Spinal cord (tissue), 9 donors: ENCODE measurements at regions not wholly inside any gene's neighbourhood (a gene's known extent, or its start where the extent isn't known, plus 50 kb on each side); places are given as distances from the start of the nearest gene placed in this dataset.
A peak's percentile ranks its signal among the peaks of the same experiment; 100 is the strongest.

Experiments used
- DNase-seq, 6 donors: peaks; one replicate each; pipeline versions ENCODE4 v3.0.0 to v3.0.0-alpha.2; 2013 to 2015; ENCODE audit warnings: low spot score in 6 of 6, low read depth in 4 of 6
- H3K27ac ChIP-seq: one replicate; pipeline ENCODE4 v1.5.1; 2013; ENCODE audit warnings: low read depth, low read length, control low read depth
- H3K27me3 ChIP-seq: one replicate; pipeline ENCODE4 v1.6.1; 2013; ENCODE audit warnings: low read length; ENCODE audit not compliant: control insufficient read depth, insufficient read depth
- H3K36me3 ChIP-seq: one replicate; pipeline ENCODE4 v1.6.1; 2013; ENCODE audit warnings: low read length; ENCODE audit not compliant: control insufficient read depth, insufficient read depth
- H3K4me1 ChIP-seq: one replicate; pipeline ENCODE4 v1.6.1; 2013; ENCODE audit warnings: low read length; ENCODE audit not compliant: control insufficient read depth, insufficient read depth
- H3K4me3 ChIP-seq: one replicate; pipeline ENCODE4 v1.5.1; 2013; ENCODE audit warnings: low read depth, low read length, control low read depth
- H3K9me3 ChIP-seq: one replicate; pipeline ENCODE4 v1.6.1; 2013; ENCODE audit warnings: low read length; ENCODE audit not compliant: control insufficient read depth, insufficient read depth
- WGBS: methylation state at CpG from one replicate; pipeline ENCODE4 v1.1.5; 2013; ENCODE audit warnings: missing lambda C conversion rate; ENCODE audit not compliant: insufficient coverage; 5-methylcytosine and 5-hydroxymethylcytosine counted together
- donor health status: healthy.

DNA sequence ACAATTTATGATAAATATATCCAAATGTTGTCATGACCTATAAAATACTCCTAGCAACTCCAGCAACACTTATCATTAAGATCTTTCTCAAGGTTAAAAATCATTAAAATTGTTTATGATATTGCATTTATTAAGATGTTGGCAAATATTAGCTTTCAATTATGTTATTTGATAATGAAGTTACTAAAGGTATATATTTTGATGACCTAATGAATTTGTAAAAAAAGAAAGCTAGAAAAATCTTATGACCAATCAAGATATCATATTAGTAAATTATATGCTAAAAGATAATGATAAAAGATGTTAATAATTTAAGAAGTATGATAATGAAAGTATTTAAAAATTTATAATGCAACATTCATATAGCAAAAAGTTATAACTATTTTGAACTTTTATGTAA lies 66.3 kb upstream of the RAB18 start:
- no peaks in the 10 kb centered on the region for H3K4me1 ChIP-seq
- no peaks in the 10 kb centered on the region for H3K9me3 ChIP-seq
- no peaks in the 10 kb centered on the region for H3K27me3 ChIP-seq
- DNase-seq: no peak
- no peak overlapping the region for H3K4me3 ChIP-seq
- no peak overlapping the region for H3K27ac ChIP-seq
- no peaks in the 10 kb centered on the region for H3K36me3 ChIP-seq

DNA sequence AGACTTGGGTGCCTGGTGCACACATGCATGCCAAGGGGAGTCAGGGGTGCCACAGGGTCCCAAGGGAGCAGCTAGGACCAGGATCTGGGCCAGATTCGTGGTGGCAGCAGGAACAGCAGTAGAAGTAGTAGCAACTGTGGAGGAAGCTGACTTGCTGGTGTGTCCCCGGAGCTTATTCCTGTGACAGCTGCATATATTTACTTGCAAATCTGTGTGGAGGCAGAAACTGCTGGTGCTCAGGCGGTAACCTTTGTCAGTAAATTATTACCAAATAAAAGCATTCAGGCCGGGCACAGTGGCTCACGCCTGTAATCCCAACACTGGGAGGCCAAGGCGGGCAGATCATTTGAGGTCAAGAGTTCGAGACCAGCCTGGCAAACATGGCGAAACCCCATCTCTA lies 67.4 kb upstream of the RAB18 start:
- Histone ChIP-seq H3K9me3 (no peaks in the 10 kb centered on the region), H3K4me1 (no peaks in the 10 kb centered on the region), H3K27me3 (no peaks in the 10 kb centered on the region), H3K27ac (no peak overlapping the region), H3K4me3 (no peak overlapping the region), H3K36me3 (no peaks in the 10 kb centered on the region)
- DNase-seq: no peak
- 65% methylated on average over 8 of the region's 8 CpGs for WGBS

DNA sequence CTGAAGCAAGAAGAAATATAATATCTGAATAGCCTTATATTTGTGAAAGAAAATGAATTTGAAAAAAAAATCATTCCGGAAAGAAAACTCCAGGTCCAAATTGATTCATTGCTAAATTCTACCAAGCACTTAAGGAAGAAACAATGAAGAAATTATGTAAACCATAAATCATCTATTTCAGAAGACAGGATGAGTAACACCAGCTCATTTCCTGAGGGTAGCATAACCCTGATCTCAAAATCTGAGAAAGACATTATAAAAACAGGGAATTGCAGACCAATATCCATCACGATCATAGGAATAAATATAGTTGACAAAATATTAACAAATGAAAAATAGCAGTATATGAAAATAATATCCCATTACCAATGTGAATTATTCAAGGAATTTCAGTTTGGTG lies 70.1 kb upstream of the RAB18 start:
- Histone ChIP-seq H3K27me3 (no peaks in the 10 kb centered on the region), H3K4me1 (no peaks in the 10 kb centered on the region), H3K4me3 (no peak overlapping the region), H3K27ac (no peak overlapping the region), H3K36me3 (no peaks in the 10 kb centered on the region), H3K9me3 (no peaks in the 10 kb centered on the region)
- DNase-seq: no peak
- no CpG with 5 or more reads among the region's 2 CpGs for WGBS

DNA sequence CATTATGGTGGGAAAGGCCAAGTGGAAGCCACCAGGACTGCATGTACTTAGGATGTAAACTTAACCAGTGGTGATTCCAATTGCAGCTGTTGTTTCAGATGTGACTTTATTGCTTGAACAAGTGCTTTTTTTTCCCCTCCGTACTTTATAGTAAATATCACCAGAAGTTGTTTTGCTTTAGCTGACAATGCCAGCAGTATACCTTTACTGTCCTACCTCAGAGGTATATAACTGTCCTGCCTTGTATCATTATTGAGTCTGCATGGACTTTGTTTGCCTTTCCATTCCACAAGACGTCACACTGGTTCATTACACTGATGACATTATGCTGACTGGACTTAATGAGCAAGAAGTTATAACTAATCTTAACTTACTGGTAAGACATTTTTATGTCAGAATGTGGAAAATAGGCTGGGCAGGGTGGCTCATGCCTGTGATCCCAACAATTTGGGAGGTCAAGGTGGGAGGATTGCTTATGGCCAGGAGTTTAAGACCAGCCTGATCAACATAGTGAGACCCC lies 77.1 kb upstream of the RAB18 start:
- no peak for DNase-seq
- no CpG with 5 or more reads among the region's 2 CpGs for WGBS
- H3K4me1 ChIP-seq: no peaks in the 10 kb centered on the region
- H3K36me3 ChIP-seq: no peaks in the 10 kb centered on the region
- no peak overlapping the region for H3K27ac ChIP-seq
- no peaks in the 10 kb centered on the region for H3K27me3 ChIP-seq
- no peaks in the 10 kb centered on the region for H3K9me3 ChIP-seq
- no peak overlapping the region for H3K4me3 ChIP-seq

DNA sequence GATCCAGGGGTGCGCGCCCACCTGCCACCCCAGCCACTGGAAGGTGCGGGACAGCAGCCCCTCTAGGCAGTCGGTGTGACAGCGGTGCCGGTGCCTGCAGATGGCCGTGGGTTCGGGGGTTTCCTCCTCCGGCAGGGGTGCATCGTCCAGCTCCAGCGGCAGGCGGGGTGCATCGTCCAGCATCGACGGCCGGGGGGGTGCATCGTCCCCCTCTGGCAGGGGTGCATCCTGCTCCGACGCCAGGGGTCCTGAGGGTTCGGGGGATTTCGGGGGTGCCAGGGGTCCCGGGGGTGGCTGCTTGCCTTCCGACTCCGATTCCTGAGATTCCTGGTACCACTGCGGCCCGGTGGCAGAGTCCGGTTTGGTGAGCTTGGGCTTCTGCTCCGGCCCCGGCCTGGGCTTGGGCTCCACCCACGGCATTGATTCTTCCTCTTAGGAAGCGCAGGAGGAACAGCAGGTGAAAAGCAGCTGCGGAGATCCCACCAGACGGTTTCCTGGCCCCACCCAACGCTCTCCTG lies 90.2 kb upstream of the RAB18 start:
- no peaks in the 10 kb centered on the region for H3K36me3 ChIP-seq
- no peak for DNase-seq
- H3K27me3 ChIP-seq: peaks cover 17% of the 10 kb centered on the region
- H3K9me3 ChIP-seq: peaks cover 1% of the 10 kb centered on the region
- H3K4me1 ChIP-seq: peaks cover 10% of the 10 kb centered on the region
- WGBS: 51% methylated on average over 33 of the region's 34 CpGs
- no peak overlapping the region for H3K27ac ChIP-seq
- no peak overlapping the region for H3K4me3 ChIP-seq

DNA sequence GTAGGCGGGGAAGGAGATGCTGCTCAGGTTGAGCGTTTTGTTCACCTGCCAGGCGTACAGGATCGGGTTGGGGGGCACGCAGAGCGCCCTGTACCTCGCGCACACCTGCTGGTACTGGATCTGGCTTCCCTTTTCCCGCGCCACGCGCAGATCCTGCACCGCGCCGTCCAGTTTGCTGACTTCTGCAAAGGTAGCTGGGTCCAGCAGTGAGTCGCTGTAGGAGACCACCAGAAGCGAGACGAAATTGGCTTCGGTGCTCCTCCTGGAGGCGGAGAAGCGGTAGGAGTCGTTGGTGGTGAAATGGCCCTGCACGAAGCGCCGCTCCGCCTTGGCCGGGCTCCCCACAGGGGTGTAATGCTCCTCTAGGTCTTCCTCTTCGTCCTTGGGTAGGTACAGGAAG lies 90.7 kb upstream of the RAB18 start:
- peaks cover 10% of the 10 kb centered on the region for H3K4me1 ChIP-seq
- 49% methylated on average over 28 of the region's 28 CpGs for WGBS

DNA sequence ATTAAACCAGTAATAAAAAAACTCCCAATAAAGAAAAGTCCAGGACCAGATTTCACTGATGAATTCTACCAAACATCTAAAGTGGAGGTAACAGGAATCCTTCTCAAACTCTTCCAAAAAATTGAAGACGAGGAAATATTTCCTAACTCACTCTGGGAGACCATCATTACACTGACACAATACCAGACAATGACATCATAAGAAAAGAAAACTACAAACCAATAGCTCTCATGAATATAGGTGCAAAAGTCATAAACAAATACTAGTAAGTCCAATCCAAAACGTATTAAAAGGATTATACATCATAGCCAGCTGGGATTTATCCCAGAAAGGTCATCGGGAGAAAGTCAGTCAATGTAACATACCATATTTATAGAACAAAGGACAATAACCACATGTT lies 94.0 kb upstream of the RAB18 start:
- Histone ChIP-seq H3K36me3 (no peaks in the 10 kb centered on the region), H3K27me3 (peaks cover 17% of the 10 kb centered on the region), H3K4me1 (peaks cover 10% of the 10 kb centered on the region), H3K9me3 (no peaks in the 10 kb centered on the region), H3K27ac (no peak overlapping the region), H3K4me3 (no peak overlapping the region)
- no peak for DNase-seq
- 67% methylated on average over 2 of the region's 3 CpGs for WGBS

More for the DNA sequence above, 90.7 kb upstream of the RAB18 start:
- Histone ChIP-seq H3K27ac (no peak overlapping the region), H3K36me3 (no peaks in the 10 kb centered on the region), H3K27me3 (peaks cover 17% of the 10 kb centered on the region), H3K4me3 (no peak overlapping the region), H3K9me3 (no peaks in the 10 kb centered on the region)
- peak in 1 of 6 donors; percentile 9 for DNase-seq

DNA sequence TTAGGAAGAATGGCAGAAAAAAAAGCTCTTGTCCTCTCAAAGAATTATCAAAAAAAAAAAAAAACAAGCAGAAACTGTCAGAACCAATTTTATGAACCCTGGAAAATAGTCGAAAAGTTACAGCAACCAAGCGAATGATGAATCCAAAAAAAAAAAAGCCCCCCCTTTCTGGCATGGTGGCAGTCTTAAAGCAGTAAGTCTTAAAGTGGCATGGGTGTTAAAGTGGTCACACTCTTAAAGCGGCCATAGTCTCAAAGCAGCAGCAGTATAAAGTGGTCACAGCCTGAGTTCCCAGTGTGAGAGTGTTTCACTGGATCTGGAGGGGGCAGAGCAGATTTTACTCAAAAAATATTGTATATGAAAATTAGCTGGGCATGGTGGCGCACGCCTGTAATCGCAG lies 96.8 kb upstream of the RAB18 start:
- Histone ChIP-seq H3K4me3 (no peak overlapping the region), H3K4me1 (no peaks in the 10 kb centered on the region), H3K27me3 (no peaks in the 10 kb centered on the region), H3K36me3 (no peaks in the 10 kb centered on the region), H3K27ac (no peak overlapping the region), H3K9me3 (no peaks in the 10 kb centered on the region)
- DNase-seq: no peak
- WGBS: 100% methylated on average over 1 of the region's 6 CpGs

DNA sequence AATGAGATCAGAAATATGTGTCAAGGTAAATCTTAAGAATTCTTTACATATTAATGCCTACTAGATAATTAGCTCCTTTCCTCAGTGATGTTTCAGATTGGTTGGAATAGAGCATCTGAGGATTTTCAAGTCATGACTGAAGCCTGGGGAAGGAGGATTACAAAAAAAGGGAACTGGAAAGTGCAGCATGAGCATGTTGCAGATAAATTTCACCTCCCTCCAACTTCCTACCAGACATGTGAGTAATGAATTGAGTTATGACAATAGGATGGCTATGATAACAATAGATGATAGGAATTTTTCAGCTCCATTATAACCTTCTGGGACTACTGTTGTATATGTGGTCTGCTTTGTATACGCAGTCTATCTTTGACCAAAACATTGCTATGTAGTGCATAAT lies 104.2 kb upstream of the RAB18 start:
- Histone ChIP-seq H3K27me3 (no peaks in the 10 kb centered on the region), H3K4me1 (no peaks in the 10 kb centered on the region), H3K27ac (no peak overlapping the region), H3K9me3 (no peaks in the 10 kb centered on the region), H3K36me3 (no peaks in the 10 kb centered on the region), H3K4me3 (no peak overlapping the region)
- DNase-seq: no peak
- no CpG with 5 or more reads among the region's 1 CpG for WGBS

DNA sequence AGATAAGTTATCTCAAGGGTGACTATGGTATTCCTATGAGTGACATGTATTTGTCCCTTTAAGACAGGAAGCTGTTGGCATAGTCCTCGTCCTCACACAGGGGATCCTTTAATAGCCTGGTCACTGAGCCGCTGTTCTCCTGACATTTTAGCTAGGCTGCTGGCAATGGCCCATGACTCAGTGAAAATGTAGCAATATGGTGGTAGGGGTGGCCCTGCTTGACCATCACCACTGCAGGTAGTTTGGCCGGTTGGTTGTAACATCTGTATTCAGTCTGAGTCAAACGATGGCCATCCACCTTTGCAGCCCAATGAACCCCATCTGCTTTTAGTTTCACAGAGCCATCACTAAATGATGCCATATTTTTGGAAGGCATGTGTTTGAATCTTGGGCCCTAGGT lies 110.1 kb upstream of the RAB18 start:
- DNase-seq: no peak
- Histone ChIP-seq H3K4me1 (no peaks in the 10 kb centered on the region), H3K9me3 (no peaks in the 10 kb centered on the region), H3K4me3 (no peak overlapping the region), H3K27me3 (no peaks in the 10 kb centered on the region), H3K27ac (no peak overlapping the region), H3K36me3 (no peaks in the 10 kb centered on the region)
- 86% methylated on average over 3 of the region's 4 CpGs for WGBS
